ENCODE measurements at regions not wholly inside any gene's neighbourhood (a gene's known extent, or its start where the extent isn't known, plus 50 kb on each side); places are given as distances from the start of the nearest gene placed in this dataset.
A peak's percentile ranks its signal among the peaks of the same experiment; 100 is the strongest.

DNA sequence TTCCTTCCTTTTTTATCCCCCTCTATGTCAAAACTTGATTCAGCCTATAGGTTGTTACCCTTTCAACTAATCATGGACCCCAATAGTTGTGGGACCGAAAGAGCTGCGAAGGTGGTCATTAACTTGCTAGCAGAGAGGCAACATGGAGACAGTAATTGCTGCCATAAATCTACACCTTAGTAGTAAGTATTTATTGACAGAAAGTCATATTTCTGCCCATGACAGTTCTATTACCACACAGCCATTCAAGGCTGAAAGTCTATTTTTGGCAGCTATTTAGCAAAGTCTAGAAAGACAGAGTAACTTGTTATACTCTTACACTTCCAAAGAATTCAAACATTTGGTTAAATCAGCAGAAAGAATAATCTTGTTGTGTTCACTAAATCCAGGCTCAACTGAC, 236.2 kb downstream of the PRELID2 start:
- no peak for DNase-seq (ENCODE audit: low read depth)
- no peaks in the 10 kb centered on the region for H3K36me3 ChIP-seq (ENCODE audit: control insufficient read depth, insufficient read depth, low read length, severe bottlenecking)
- H3K27me3 ChIP-seq (replicated peaks; ENCODE audit: control insufficient read depth, insufficient read depth, low read length): no peaks in the 10 kb centered on the region

DNA sequence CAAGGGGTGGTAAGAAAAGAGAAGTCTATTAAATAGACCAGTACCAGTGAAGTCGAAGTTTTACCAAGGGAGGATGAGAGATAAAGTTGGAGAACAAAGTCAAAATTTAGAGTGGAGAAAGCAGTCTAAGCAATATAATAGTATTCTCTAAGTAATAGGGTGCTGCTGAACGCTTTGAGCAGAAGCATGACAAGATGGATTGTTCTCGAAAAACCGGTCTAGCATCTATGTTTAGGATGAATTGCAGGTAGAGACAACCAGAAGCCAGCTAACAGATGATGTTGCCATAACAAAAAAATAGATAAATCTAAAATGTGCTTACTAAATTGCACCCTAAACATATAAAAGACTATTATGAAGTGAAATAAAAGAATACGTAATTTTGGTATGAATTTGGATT, 237.0 kb downstream of the PRELID2 start:
- Histone ChIP-seq H3K4me3 (ENCODE audit: low read length) (no peak overlapping the region), H3K36me3 (ENCODE audit: control insufficient read depth, insufficient read depth, low read length, severe bottlenecking) (no peaks in the 10 kb centered on the region), H3K9ac (ENCODE audit: low read length) (no peak overlapping the region), H3K9me3 (ENCODE audit: control insufficient read depth, low read length) (no peaks in the 10 kb centered on the region), H3K27me3 (replicated peaks; ENCODE audit: control insufficient read depth, insufficient read depth, low read length) (no peaks in the 10 kb centered on the region), H3K4me1 (ENCODE audit: control insufficient read depth, insufficient read depth, low read length) (no peaks in the 10 kb centered on the region)
- DNase-seq (ENCODE audit: low read depth): no peak

More for the DNA sequence above, 236.2 kb downstream of the PRELID2 start:
- no peak overlapping the region for H3K4me3 ChIP-seq (ENCODE audit: low read length)
- H3K4me1 ChIP-seq (ENCODE audit: control insufficient read depth, insufficient read depth, low read length): no peaks in the 10 kb centered on the region
- H3K9me3 ChIP-seq (ENCODE audit: control insufficient read depth, low read length): no peaks in the 10 kb centered on the region
- no peak overlapping the region for H3K9ac ChIP-seq (ENCODE audit: low read length)

DNA sequence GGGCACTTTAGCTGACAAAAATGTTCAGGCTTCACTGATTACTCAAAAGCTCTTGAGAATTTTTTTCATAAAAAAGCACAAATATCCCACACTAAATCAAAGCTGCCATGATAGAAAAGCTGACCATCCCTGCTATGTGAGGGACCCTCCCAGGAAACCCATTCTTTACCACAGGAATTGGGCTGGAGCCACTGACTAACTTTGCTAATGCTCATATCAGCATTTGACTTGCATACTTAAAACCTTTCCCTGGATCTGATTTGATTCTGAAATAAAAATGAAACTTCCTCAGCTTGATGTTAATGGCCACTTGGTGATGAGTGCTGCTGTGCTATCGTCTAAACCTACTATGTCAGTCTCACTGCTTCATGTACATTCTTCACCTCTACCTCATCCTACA, 243.6 kb downstream of the PRELID2 start:
- peaks cover 19% of the 10 kb centered on the region for H3K4me1 ChIP-seq (ENCODE audit: control insufficient read depth, insufficient read depth, low read length)
- H3K36me3 ChIP-seq (ENCODE audit: control insufficient read depth, insufficient read depth, low read length, severe bottlenecking): no peaks in the 10 kb centered on the region

DNA sequence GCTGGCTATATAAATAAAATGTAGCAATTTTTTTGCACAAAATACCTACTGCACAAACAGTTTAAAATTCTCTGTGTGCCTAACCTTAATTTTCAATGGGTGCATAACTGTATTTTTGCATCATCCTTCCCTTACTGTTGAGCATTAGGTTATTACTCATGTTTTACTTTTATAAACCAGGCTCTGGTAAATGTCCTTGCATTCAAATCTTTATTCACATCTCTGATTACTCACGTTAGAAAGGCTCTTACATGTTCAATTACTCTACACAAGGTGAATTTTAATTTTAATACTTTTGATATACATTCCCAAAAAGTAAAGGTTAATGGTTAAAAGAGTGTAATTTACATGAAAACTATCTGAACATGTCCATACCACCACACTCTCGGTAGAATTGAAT, 246.1 kb downstream of the PRELID2 start:
- H3K4me1 ChIP-seq (ENCODE audit: control insufficient read depth, insufficient read depth, low read length): peaks cover 25% of the 10 kb centered on the region
- DNase-seq (ENCODE audit: low read depth): no peak
- no peaks in the 10 kb centered on the region for H3K9me3 ChIP-seq (ENCODE audit: control insufficient read depth, low read length)
- H3K36me3 ChIP-seq (ENCODE audit: control insufficient read depth, insufficient read depth, low read length, severe bottlenecking): no peaks in the 10 kb centered on the region
- H3K27me3 ChIP-seq (replicated peaks; ENCODE audit: control insufficient read depth, insufficient read depth, low read length): no peaks in the 10 kb centered on the region
- H3K4me3 ChIP-seq (ENCODE audit: low read length): no peak overlapping the region
- no peak overlapping the region for H3K9ac ChIP-seq (ENCODE audit: low read length)

More for the DNA sequence above, 243.6 kb downstream of the PRELID2 start:
- DNase-seq (ENCODE audit: low read depth): no peak
- no peaks in the 10 kb centered on the region for H3K9me3 ChIP-seq (ENCODE audit: control insufficient read depth, low read length)
- no peak overlapping the region for H3K9ac ChIP-seq (ENCODE audit: low read length)
- H3K4me3 ChIP-seq (ENCODE audit: low read length): no peak overlapping the region
- no peaks in the 10 kb centered on the region for H3K27me3 ChIP-seq (replicated peaks; ENCODE audit: control insufficient read depth, insufficient read depth, low read length)

DNA sequence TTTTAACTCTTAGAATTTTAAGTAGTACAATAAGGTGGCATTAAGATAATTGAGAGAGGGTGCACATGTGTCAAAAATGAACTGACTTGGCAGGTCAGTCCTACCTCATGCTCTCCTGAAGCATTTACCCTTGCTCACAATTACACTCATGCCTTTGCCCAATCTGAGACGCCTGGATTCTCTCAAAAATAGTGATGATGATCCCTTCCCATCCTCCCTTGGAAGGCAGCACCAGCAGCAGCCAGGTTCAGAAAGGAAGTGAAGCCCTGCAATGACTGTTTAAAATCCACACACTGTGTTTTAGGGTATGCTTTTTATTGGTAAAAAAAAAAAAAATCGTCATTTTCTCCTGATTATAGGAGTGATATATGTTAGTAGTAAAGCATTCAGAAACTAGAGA, 246.6 kb downstream of the PRELID2 start:
- H3K36me3 ChIP-seq (ENCODE audit: control insufficient read depth, insufficient read depth, low read length, severe bottlenecking): no peaks in the 10 kb centered on the region
- H3K27me3 ChIP-seq (replicated peaks; ENCODE audit: control insufficient read depth, insufficient read depth, low read length): no peaks in the 10 kb centered on the region

DNA sequence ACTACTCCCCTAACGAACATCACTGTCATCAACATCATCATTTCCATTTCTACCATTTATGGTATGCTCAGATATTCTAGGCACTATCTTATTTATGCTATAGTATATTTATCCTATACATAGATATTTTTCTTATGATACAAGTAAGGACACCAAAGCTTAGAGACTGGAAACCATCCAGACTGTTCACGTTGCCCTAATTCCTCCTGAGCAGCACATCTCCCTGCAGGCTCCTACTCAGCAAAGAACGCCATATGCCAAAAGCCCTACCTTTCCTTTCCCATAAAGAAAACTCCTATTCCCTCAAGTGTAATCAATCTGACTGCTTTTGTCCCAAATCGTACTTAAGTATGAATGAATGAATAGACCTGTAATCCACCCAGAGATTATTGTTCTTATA, 247.0 kb downstream of the PRELID2 start:
- H3K9ac ChIP-seq (ENCODE audit: low read length): peak overlapping the region; percentile 15
- H3K27me3 ChIP-seq (replicated peaks; ENCODE audit: control insufficient read depth, insufficient read depth, low read length): no peaks in the 10 kb centered on the region
- H3K9me3 ChIP-seq (ENCODE audit: control insufficient read depth, low read length): no peaks in the 10 kb centered on the region
- no peak for DNase-seq (ENCODE audit: low read depth)
- H3K4me3 ChIP-seq (ENCODE audit: low read length): peak overlapping the region; percentile 49
- H3K4me1 ChIP-seq (ENCODE audit: control insufficient read depth, insufficient read depth, low read length): peaks cover 25% of the 10 kb centered on the region
- H3K36me3 ChIP-seq (ENCODE audit: control insufficient read depth, insufficient read depth, low read length, severe bottlenecking): no peaks in the 10 kb centered on the region

More for the DNA sequence above, 246.6 kb downstream of the PRELID2 start:
- H3K4me1 ChIP-seq (ENCODE audit: control insufficient read depth, insufficient read depth, low read length): peaks cover 25% of the 10 kb centered on the region
- H3K9me3 ChIP-seq (ENCODE audit: control insufficient read depth, low read length): no peaks in the 10 kb centered on the region
- peak overlapping the region; percentile 15 for H3K9ac ChIP-seq (ENCODE audit: low read length)
- no peak for DNase-seq (ENCODE audit: low read depth)
- no peak overlapping the region for H3K4me3 ChIP-seq (ENCODE audit: low read length)

DNA sequence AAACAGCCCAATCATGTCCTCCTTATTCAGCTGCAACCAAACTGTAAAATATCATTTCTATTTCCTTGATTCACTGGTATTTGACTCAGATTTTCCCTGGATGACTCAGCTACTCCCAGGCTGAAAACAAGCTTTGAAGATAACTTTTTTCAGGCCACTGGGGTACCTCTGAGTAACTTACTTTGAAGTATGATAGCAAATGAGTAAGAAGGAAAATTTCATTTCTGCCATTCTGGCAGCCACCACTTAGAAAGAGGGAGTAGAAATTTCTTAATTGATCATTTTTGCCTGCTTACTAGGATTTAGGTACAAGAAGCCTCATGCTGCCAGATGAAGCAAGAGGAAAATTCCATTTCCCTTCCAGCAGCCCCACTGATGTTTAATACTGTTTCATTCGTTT, 247.4 kb downstream of the PRELID2 start:
- peaks cover 25% of the 10 kb centered on the region for H3K4me1 ChIP-seq (ENCODE audit: control insufficient read depth, insufficient read depth, low read length)
- no peaks in the 10 kb centered on the region for H3K9me3 ChIP-seq (ENCODE audit: control insufficient read depth, low read length)
- H3K4me3 ChIP-seq (ENCODE audit: low read length): peak overlapping the region; percentile 49
- DNase-seq (ENCODE audit: low read depth): peak; percentile 87
- no peaks in the 10 kb centered on the region for H3K27me3 ChIP-seq (replicated peaks; ENCODE audit: control insufficient read depth, insufficient read depth, low read length)
- H3K36me3 ChIP-seq (ENCODE audit: control insufficient read depth, insufficient read depth, low read length, severe bottlenecking): no peaks in the 10 kb centered on the region
- peak overlapping the region; percentile 44 for H3K9ac ChIP-seq (ENCODE audit: low read length)

DNA sequence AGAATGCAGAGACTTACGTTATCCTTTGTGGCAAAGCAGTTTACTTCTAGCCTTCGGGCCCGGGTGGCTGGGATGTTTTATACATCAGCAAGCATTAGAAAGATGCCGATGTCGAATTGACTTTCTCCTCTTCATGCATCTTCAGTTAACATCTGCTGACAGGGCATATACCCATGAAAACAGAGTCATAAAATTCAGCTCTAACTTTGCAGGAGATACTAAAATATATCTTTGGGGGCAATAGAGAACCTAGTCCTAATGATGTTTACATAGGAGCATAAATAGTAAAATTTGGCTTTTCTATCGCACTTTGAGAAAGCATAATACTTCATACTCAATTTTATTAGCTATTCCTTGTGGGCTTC, 247.9 kb downstream of the PRELID2 start:
- Histone ChIP-seq H3K9ac (ENCODE audit: low read length) (peak overlapping the region; percentile 44), H3K4me1 (ENCODE audit: control insufficient read depth, insufficient read depth, low read length) (peaks cover 25% of the 10 kb centered on the region), H3K4me3 (ENCODE audit: low read length) (no peak overlapping the region), H3K36me3 (ENCODE audit: control insufficient read depth, insufficient read depth, low read length, severe bottlenecking) (no peaks in the 10 kb centered on the region), H3K27me3 (replicated peaks; ENCODE audit: control insufficient read depth, insufficient read depth, low read length) (no peaks in the 10 kb centered on the region), H3K9me3 (ENCODE audit: control insufficient read depth, low read length) (no peaks in the 10 kb centered on the region)
- DNase-seq (ENCODE audit: low read depth): no peak

DNA sequence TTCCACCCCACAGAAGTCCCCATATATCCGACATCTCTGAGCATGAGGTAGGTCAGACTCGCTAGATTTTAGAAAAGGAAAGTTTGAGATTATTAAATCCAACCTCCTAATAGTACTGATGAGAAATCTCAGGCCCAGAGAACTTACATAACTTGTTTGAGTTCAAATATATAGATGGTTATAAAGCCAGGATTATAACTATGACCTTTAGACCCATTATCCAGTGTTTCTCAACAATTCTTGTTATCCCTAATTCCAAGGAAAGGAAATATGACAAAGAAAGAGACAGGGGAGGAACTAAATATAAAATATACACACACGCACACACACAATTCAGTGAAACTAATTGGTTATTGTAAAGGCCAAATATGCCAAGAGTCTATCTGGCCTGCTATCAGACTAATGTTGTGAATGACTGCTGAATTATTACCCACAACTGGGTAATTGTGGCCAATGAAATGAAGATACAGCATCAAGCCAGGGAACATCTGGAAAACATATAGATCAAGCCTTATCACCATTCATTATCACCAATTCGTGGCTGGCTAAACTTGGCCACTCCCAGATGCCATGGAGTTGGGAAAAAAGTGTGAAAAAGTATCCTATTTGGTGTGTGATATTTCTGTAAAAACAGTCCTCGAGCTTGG, 248.4 kb downstream of the PRELID2 start:
- Histone ChIP-seq H3K36me3 (ENCODE audit: control insufficient read depth, insufficient read depth, low read length, severe bottlenecking) (no peaks in the 10 kb centered on the region), H3K4me1 (ENCODE audit: control insufficient read depth, insufficient read depth, low read length) (peaks cover 25% of the 10 kb centered on the region), H3K9me3 (ENCODE audit: control insufficient read depth, low read length) (no peaks in the 10 kb centered on the region), H3K27me3 (replicated peaks; ENCODE audit: control insufficient read depth, insufficient read depth, low read length) (no peaks in the 10 kb centered on the region), H3K4me3 (ENCODE audit: low read length) (no peak overlapping the region), H3K9ac (ENCODE audit: low read length) (peak overlapping the region; percentile 44)
- no peak for DNase-seq (ENCODE audit: low read depth)

DNA sequence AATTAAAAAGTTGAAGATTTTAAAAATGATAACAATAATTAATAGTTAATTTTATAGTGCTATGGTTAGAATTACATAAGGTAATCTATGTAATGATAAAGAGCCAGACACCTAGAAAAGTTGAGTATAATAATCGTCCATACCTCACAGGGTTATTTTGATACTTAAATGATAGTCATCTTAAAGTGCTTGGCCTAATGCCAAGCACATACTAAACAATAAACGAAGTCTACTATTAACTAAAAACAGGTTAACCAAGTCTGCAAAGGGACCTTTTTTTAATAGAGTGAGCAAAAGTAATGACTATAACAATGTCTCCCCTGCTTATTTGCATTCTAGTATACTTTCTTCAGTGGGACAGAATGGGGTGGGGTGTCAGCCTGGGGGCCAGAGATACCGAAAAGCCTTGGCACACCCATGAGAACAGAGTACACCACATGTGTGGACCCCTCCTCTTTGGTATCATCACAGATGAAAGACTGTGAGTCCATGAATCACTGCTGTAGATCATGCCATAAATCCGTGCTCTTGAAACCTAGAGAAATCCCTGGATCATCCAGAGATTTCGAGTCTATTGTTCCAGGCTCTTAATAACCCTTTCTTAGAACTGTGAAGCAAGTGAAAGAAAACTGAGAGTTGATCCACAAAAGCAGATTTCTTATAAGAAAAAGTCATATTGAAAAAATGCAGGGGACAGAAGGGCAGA, 249.5 kb downstream of the PRELID2 start:
- no peaks in the 10 kb centered on the region for H3K27me3 ChIP-seq (replicated peaks; ENCODE audit: control insufficient read depth, insufficient read depth, low read length)
- peaks cover 25% of the 10 kb centered on the region for H3K4me1 ChIP-seq (ENCODE audit: control insufficient read depth, insufficient read depth, low read length)
- H3K9me3 ChIP-seq (ENCODE audit: control insufficient read depth, low read length): no peaks in the 10 kb centered on the region
- no peak for DNase-seq (ENCODE audit: low read depth)
- H3K36me3 ChIP-seq (ENCODE audit: control insufficient read depth, insufficient read depth, low read length, severe bottlenecking): no peaks in the 10 kb centered on the region
- no peak overlapping the region for H3K9ac ChIP-seq (ENCODE audit: low read length)
- H3K4me3 ChIP-seq (ENCODE audit: low read length): no peak overlapping the region

DNA sequence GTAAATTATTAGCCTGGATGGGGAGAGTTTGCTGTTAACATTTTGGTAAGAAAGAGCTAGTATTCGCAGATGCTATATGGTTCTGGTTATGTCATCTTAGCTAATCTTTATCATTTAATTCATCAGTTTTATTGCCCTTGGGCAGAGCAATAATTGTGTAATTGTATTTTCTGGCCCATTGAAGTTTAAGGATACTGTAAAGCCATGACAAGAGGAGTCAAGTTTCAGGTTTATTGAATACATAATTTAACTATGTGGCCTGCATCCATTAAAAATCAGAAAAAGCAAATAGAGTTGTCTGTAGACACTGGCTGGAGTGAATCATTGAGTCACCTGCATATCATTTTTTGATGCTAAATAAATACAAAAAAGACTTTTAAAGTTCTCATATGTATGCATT, 255.8 kb downstream of the PRELID2 start:
- no peaks in the 10 kb centered on the region for H3K36me3 ChIP-seq (ENCODE audit: control insufficient read depth, insufficient read depth, low read length, severe bottlenecking)

More for the DNA sequence above, 255.8 kb downstream of the PRELID2 start:
- no peaks in the 10 kb centered on the region for H3K9me3 ChIP-seq (ENCODE audit: control insufficient read depth, low read length)
- no peak for DNase-seq (ENCODE audit: low read depth)
- H3K27me3 ChIP-seq (replicated peaks; ENCODE audit: control insufficient read depth, insufficient read depth, low read length): no peaks in the 10 kb centered on the region
- no peaks in the 10 kb centered on the region for H3K4me1 ChIP-seq (ENCODE audit: control insufficient read depth, insufficient read depth, low read length)
- H3K9ac ChIP-seq (ENCODE audit: low read length): no peak overlapping the region
- H3K4me3 ChIP-seq (ENCODE audit: low read length): no peak overlapping the region
